ENCODE measurements at regions not wholly inside any gene's neighbourhood (a gene's known extent, or its start where the extent isn't known, plus 50 kb on each side); places are given as distances from the start of the nearest gene placed in this dataset.

DNA sequence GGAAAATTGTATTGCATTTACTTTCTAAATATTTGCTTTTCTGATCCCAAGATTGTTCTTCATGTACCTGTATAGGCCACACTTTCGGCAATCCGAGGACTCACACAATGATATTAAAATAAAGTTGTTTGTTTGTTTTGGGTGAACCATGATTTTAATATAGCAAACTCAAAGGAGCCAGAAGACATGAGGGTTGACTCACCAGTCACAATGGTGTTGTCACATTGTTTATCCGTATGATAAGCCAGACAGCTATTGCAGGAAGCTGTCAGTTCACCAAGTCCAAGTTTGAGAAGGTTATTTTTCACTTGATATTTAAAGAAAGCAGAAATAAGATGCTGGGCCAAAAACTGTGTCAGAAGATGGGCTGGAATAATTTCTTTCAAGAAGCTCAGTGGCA lies 67.1 kb upstream of the CPM start:
- Histone ChIP-seq H3K4me2 (ENCODE audit: insufficient read depth, insufficient read length, low read length) (no peak overlapping the region), H3K23ac (ENCODE audit: insufficient read length, low read depth, low read length) (no peak overlapping the region), H2BK120ac (ENCODE audit: low read depth, low read length, poor library complexity, severe bottlenecking) (no peak overlapping the region), H3K9ac (ENCODE audit: extremely low read depth, insufficient read length, low read length) (no peak overlapping the region), H2BK5ac (ENCODE audit: insufficient read length, low read length) (no peak overlapping the region), H4K91ac (ENCODE audit: insufficient read length, low read depth, low read length) (no peak overlapping the region), H3K56ac (ENCODE audit: insufficient read length, low read depth, low read length) (no peak overlapping the region), H2BK15ac (ENCODE audit: low read depth, low read length) (no peak overlapping the region), H4K20me1 (ENCODE audit: control insufficient read depth, insufficient read depth, insufficient read length) (no peaks in the 10 kb centered on the region), H3K4me1 (ENCODE audit: insufficient read depth, low read length) (no peaks in the 10 kb centered on the region), H3K79me2 (ENCODE audit: insufficient read depth, low read length) (no peaks in the 10 kb centered on the region), H4K8ac (replicated peaks; ENCODE audit: insufficient read length, low read depth, low read length) (no peak overlapping the region), H3T11ph (ENCODE audit: low read length) (no peak overlapping the region), H2AK5ac (ENCODE audit: insufficient read length, low read length) (no peak overlapping the region), H2BK20ac (ENCODE audit: low read depth, low read length, poor library complexity, severe bottlenecking) (no peak overlapping the region), H3K27me3 (ENCODE audit: insufficient read depth, low read length) (no peaks in the 10 kb centered on the region), H3K79me1 (ENCODE audit: insufficient read depth, low read depth, low read length, poor library complexity, severe bottlenecking) (no peaks in the 10 kb centered on the region), H3K14ac (ENCODE audit: insufficient read depth, low read length) (no peak overlapping the region), H3K9me3 (ENCODE audit: control insufficient read depth, low read depth, low read length) (no peaks in the 10 kb centered on the region), H3K18ac (ENCODE audit: insufficient read length, low read depth, low read length) (no peak overlapping the region), H3K23me2 (ENCODE audit: insufficient read length, low read depth, low read length, poor library complexity, severe bottlenecking) (no peaks in the 10 kb centered on the region), H2BK12ac (ENCODE audit: insufficient read length, low read depth, low read length) (no peak overlapping the region), H3K4ac (ENCODE audit: low read depth, low read length) (no peak overlapping the region), H3K27ac (ENCODE audit: insufficient read length, low read depth, low read length) (no peak overlapping the region), H4K5ac (ENCODE audit: insufficient read length, low read depth, low read length) (no peak overlapping the region), H2AFZ (ENCODE audit: low read length) (no peak overlapping the region)
- peaks cover 3 to 13% (median 6%) of the 10 kb centered on the region in 3 experiments; a peak in 6 of 7 replicates for H3K36me3 Mint-ChIP-seq (ENCODE audit: insufficient read depth in 1 of 3, low read depth in 3 of 3)
- peaks cover 8 to 9% of the 10 kb centered on the region in 2 experiments for H3K4me1 Mint-ChIP-seq
- no peak overlapping the region for H3K4me3 Mint-ChIP-seq
- TF ChIP-seq, protein P1, sequence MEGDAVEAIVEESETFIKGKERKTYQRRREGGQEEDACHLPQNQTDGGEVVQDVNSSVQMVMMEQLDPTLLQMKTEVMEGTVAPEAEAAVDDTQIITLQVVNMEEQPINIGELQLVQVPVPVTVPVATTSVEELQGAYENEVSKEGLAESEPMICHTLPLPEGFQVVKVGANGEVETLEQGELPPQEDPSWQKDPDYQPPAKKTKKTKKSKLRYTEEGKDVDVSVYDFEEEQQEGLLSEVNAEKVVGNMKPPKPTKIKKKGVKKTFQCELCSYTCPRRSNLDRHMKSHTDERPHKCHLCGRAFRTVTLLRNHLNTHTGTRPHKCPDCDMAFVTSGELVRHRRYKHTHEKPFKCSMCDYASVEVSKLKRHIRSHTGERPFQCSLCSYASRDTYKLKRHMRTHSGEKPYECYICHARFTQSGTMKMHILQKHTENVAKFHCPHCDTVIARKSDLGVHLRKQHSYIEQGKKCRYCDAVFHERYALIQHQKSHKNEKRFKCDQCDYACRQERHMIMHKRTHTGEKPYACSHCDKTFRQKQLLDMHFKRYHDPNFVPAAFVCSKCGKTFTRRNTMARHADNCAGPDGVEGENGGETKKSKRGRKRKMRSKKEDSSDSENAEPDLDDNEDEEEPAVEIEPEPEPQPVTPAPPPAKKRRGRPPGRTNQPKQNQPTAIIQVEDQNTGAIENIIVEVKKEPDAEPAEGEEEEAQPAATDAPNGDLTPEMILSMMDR (conservative IDR thresholded peaks at IDR 0.05): no peak
- H3K27ac Mint-ChIP-seq: no peak overlapping the region
- no CpG with 5 or more reads among the region's 3 CpGs for WGBS (ENCODE audit: extremely low coverage, insufficient read length, low lambda C conversion rate)
- no peak for DNase-seq
- H3K27me3 Mint-ChIP-seq (ENCODE audit: low read depth): peaks cover 2% of the 10 kb centered on the region; the same call in 1 of the 2 replicates
- H3K9me3 Mint-ChIP-seq: peaks cover 13 to 24% of the 10 kb centered on the region in 2 experiments
